ENCODE measurements at regions not wholly inside any gene's neighbourhood (a gene's known extent, or its start where the extent isn't known, plus 50 kb on each side); places are given as distances from the start of the nearest gene placed in this dataset.

- TF ChIP-seq CTCF (IDR thresholded peaks at IDR 0.05) (no peak), POLR2A (IDR thresholded peaks at IDR 0.05) (no peak)
Measured at GRCh38 chr14:85333841-85334240, 196.1 kb upstream of the FLRT2 start.
